HCT116 (cell line): ENCODE measurements at regions not wholly inside any gene's neighbourhood (a gene's known extent, or its start where the extent isn't known, plus 50 kb on each side); places are given as distances from the start of the nearest gene placed in this dataset.

Experiments used
- ATAC-seq: fragments of 200-7000 bp; cut with Tn5 transposase; 2 replicates; pipeline ENCODE4 v1.9.1; 2020; ENCODE audit warnings: mild to moderate bottlenecking, moderate library complexity
- BruUV-seq: library from RNA; stranded (reverse); fragments of 400-500 nt; replicated peaks from 2 replicates; lab custom pipeline; 2021; lab: Mats Ljungman, UMichigan
- CTCF ChIA-PET: fragments of 300-600 bp; sonication (Branson Sonifier 250); formaldehyde crosslinking; loops from one replicate; lab custom pipeline; 2021; ENCODE audit warnings: antibody characterized with exemption; lab: Charles Lee
- POLR2A ChIA-PET: fragments of 300-600, 350-600 bp; sonication (Branson Sonifier 250); formaldehyde crosslinking; loops from one replicate; lab custom pipeline; 2021; ENCODE audit warnings: antibody characterized with exemption; lab: Charles Lee
- RAD21 ChIA-PET, 2 experiments: fragments of 300-600 bp; sonication (Branson Sonifier 250); formaldehyde crosslinking; loops; one replicate each; lab custom pipeline; 2023; ENCODE audit warnings: low total read pairs in 2 of 2; ENCODE audit not compliant: uncharacterized antibody in 2 of 2, unreplicated experiment in 2 of 2, low non-redundant PET in 1 of 2; lab: Charles Lee
- DNase-seq: peaks from one replicate; pipeline ENCODE4 v3.0.0-alpha.2; 2010; ENCODE audit warnings: low read depth, low spot score
- H2AFZ ChIP-seq: fragments of 200-600 bp; shearing (Covaris generic), sonication (generic); 2 replicates; pipeline ENCODE4 v1.6.1; 2017; ENCODE audit warnings: low read depth, mixed run types, mixed read lengths, antibody characterized with exemption, low read length; ENCODE audit not compliant: poor library complexity, severe bottlenecking
- H3K27ac ChIP-seq: 2 replicates; pipeline ENCODE4 v1.5.1; 2012; ENCODE audit warnings: low read depth, low read length
- H3K27me3 ChIP-seq: fragments of 200-600 bp; sonication (generic); 2 replicates; pipeline ENCODE4 v1.6.1; 2016; ENCODE audit warnings: mixed run types, low read length, mixed read lengths; ENCODE audit not compliant: insufficient read depth
- H3K36me3 ChIP-seq, 2 experiments: fragments of 200-500 bp in 1 of 2; fragments of 200-600 bp in 1 of 2; sonication (Bioruptor generic) in 1 of 2; sonication (generic) in 1 of 2; 2 replicates each; pipeline versions ENCODE4 v1.5.1 to v1.6.1; 2014 to 2016; ENCODE audit warnings: low read length in 2 of 2, inconsistent platforms in 1 of 2, mixed read lengths in 1 of 2, mixed run types in 1 of 2; ENCODE audit not compliant: insufficient read depth in 2 of 2, control insufficient read depth in 1 of 2
- H3K4me1 ChIP-seq, 2 experiments: fragments of 200-600 bp in 1 of 2; sonication (generic) in 1 of 2; 2 replicates each; pipeline versions ENCODE4 v1.5.1 to v1.6.1; 2012 to 2017; ENCODE audit warnings: low read length in 2 of 2, inconsistent platforms in 1 of 2, mild to moderate bottlenecking in 1 of 2, mixed read lengths in 1 of 2, mixed run types in 1 of 2, moderate library complexity in 1 of 2; ENCODE audit not compliant: insufficient read depth in 2 of 2, control insufficient read depth in 1 of 2
- H3K4me2 ChIP-seq: fragments of 200-600 bp; sonication (generic); 2 replicates; pipeline ENCODE4 v1.6.1; 2017; ENCODE audit warnings: mixed run types, low read length, mixed read lengths
- H3K4me3 ChIP-seq, 2 experiments: fragments of 200-600 bp in 1 of 2; sonication (generic) in 1 of 2; replicated peaks in 1 of 2; 2 replicates each; pipeline ENCODE4 v1.5.1; 2011 to 2016; ENCODE audit warnings: low read length in 2 of 2, control low read depth in 1 of 2, low read depth in 1 of 2, mild to moderate bottlenecking in 1 of 2, mixed read lengths in 1 of 2, mixed run types in 1 of 2
- H3K79me2 ChIP-seq: fragments of 200-600 bp; sonication (generic); 2 replicates; pipeline ENCODE4 v1.6.1; 2017; ENCODE audit warnings: mild to moderate bottlenecking, mixed run types, low read length, moderate library complexity, mixed read lengths; ENCODE audit not compliant: insufficient read depth
- H3K9ac ChIP-seq: fragments of 200-600 bp; sonication (generic); 2 replicates; pipeline ENCODE4 v1.6.1; 2016; ENCODE audit warnings: low read length, mixed read lengths
- H3K9me2 ChIP-seq: fragments of 200-600 bp; sonication (generic), shearing (Covaris generic); 2 replicates; pipeline ENCODE4 v1.6.1; 2017; ENCODE audit warnings: mixed run types, mild to moderate bottlenecking, moderate library complexity; ENCODE audit not compliant: insufficient read depth
- H3K9me3 ChIP-seq, 2 experiments: fragments of 200-500 bp in 1 of 2; fragments of 200-600 bp in 1 of 2; sonication (Bioruptor generic) in 1 of 2; sonication (generic) in 1 of 2; 2 replicates each; pipeline ENCODE4 v1.6.1; 2014 to 2017; ENCODE audit warnings: low read length in 2 of 2, mixed read lengths in 2 of 2, inconsistent platforms in 1 of 2, low read depth in 1 of 2, mild to moderate bottlenecking in 1 of 2, mixed run types in 1 of 2, moderate library complexity in 1 of 2; ENCODE audit not compliant: control insufficient read depth in 1 of 2, insufficient read depth in 1 of 2
- H4K20me1 ChIP-seq: fragments of 200-600 bp; sonication (generic), shearing (Covaris generic); 2 replicates; pipeline ENCODE4 v1.6.1; 2017; ENCODE audit warnings: mixed run types, mild to moderate bottlenecking, moderate library complexity; ENCODE audit not compliant: insufficient read depth
- CBX3 ChIP-seq: IDR thresholded peaks from 2 replicates; pipeline ENCODE4 v1.6.1; 2012; ENCODE audit warnings: low read depth
- CTCF ChIP-seq, 3 experiments: fragments of 200-600 bp in 1 of 3; sonication (generic) in 1 of 3; IDR thresholded peaks in 2 of 3; conservative IDR thresholded peaks in 1 of 3; 2 replicates each; pipeline ENCODE4 v1.5.1; 2012 to 2017; ENCODE audit warnings: low read depth in 2 of 3, low read length in 2 of 3, antibody characterized with exemption in 1 of 3, borderline replicate concordance in 1 of 3, control low read depth in 1 of 3, mild to moderate bottlenecking in 1 of 3, mixed read lengths in 1 of 3, mixed run types in 1 of 3, moderate library complexity in 1 of 3; ENCODE audit not compliant: insufficient read depth in 1 of 3
- ELF1 ChIP-seq: IDR thresholded peaks from 2 replicates; pipeline ENCODE4 v1.6.1; 2012; ENCODE audit warnings: low read depth, borderline replicate concordance
- EZH2 ChIP-seq: fragments of 200-600 bp; sonication (generic); IDR thresholded peaks from 2 replicates; pipeline ENCODE4 v1.6.1; 2017; ENCODE audit warnings: antibody characterized with exemption, mixed run types
- FOSL1 ChIP-seq: IDR thresholded peaks from 2 replicates; pipeline ENCODE4 v1.6.1; 2012; ENCODE audit warnings: low read depth
- MAX ChIP-seq: IDR thresholded peaks from 2 replicates; pipeline ENCODE4 v1.6.1; 2012
- POLR2A ChIP-seq: IDR thresholded peaks from 2 replicates; pipeline ENCODE4 v1.7.0; 2011; ENCODE audit warnings: borderline replicate concordance; ENCODE audit not compliant: insufficient read depth, insufficient read length; ENCODE audit errors: extremely low read depth
- SP1 ChIP-seq: IDR thresholded peaks from 2 replicates; pipeline ENCODE4 v1.6.1; 2012; ENCODE audit warnings: low read depth
- SRF ChIP-seq: IDR thresholded peaks from 2 replicates; pipeline ENCODE4 v1.6.1; 2012; ENCODE audit warnings: low read depth
- TCF7L2 ChIP-seq: IDR thresholded peaks from 2 replicates; pipeline ENCODE4 v1.7.0; 2011; ENCODE audit warnings: borderline replicate concordance, inconsistent platforms; ENCODE audit not compliant: insufficient read depth, insufficient read length; ENCODE audit errors: extremely low read depth
- YY1 ChIP-seq: IDR thresholded peaks from 2 replicates; pipeline ENCODE4 v1.6.1; 2011; ENCODE audit warnings: low read length, low read depth, moderate library complexity, mild to moderate bottlenecking; ENCODE audit not compliant: insufficient replicate concordance; ENCODE audit errors: extremely low read depth
- ZFX ChIP-seq: fragments of 450-650 bp; IDR thresholded peaks from 2 replicates; pipeline ENCODE4 v1.6.1; 2017
- ZNF274 ChIP-seq: fragments of 200-500 bp; sonication (Bioruptor generic); IDR thresholded peaks from 2 replicates; pipeline ENCODE4 v1.6.1; 2014; ENCODE audit warnings: mild to moderate bottlenecking, low read depth, low read length, inconsistent platforms
- intact Hi-C: fragments of 100-400 bp; cut with micrococcal nuclease; formaldehyde crosslinking; loops from 2 replicates; pipeline ENCODE4 v1.10.0; 2022

- Histone ChIP-seq H3K4me3 (no peak overlapping the region), H3K9me2 (no peaks in the 10 kb centered on the region), H2AFZ (no peak overlapping the region), H3K9ac (no peak overlapping the region), H3K27ac (no peak overlapping the region), H3K79me2 (no peaks in the 10 kb centered on the region), H3K4me2 (no peak overlapping the region), H4K20me1 (no peaks in the 10 kb centered on the region), H3K36me3 (no peaks in the 10 kb centered on the region), H3K4me1 (peaks cover 3 to 5% of the 10 kb centered on the region in 2 experiments; a peak in 2 of 4 replicates), H3K27me3 (no peaks in the 10 kb centered on the region), H3K9me3 (no peaks in the 10 kb centered on the region)
- DNase-seq: no peak
- intact Hi-C loops: no loop called here
- no TSS peak for BruUV-seq
- ChIA-PET CTCF (no interaction called here), RAD21 (no interaction called here), POLR2A (no interaction called here)
- ATAC-seq: no peak
- TF ChIP-seq CTCF (IDR thresholded peaks at IDR 0.05 in 2 of 3, conservative IDR thresholded peaks at IDR 0.05 in 1 of 3; ENCODE audit: borderline replicate concordance in 1 of 3, insufficient read depth in 1 of 3, low read depth in 2 of 3, low read length in 2 of 3): no peak
- TF ChIP-seq CBX3: no peak
- TF ChIP-seq MAX: no peak
- no peak for TF ChIP-seq POLR2A
- TF ChIP-seq YY1: no peak
- no peak for TF ChIP-seq SRF
- TF ChIP-seq SP1: no peak
- TF ChIP-seq ZNF274: no peak
- no peak for TF ChIP-seq ZFX
- TF ChIP-seq ELF1: no peak
- TF ChIP-seq FOSL1: no peak
- TF ChIP-seq EZH2: no peak
- no peak for TF ChIP-seq TCF7L2
These were observed 158.0 kb downstream of the INHBB start for GRCh38 chr2:120503793-120504571.
